ENCODE measurements at regions not wholly inside any gene's neighbourhood (a gene's known extent, or its start where the extent isn't known, plus 50 kb on each side); places are given as distances from the start of the nearest gene placed in this dataset.

GRCh38 chr5:135238622-135239452, 160.2 kb downstream of the MACROH2A1 start:
- TF ChIP-seq EZH2 (IDR thresholded peaks at IDR 0.05; ENCODE audit: low read length) (no peak), CTCF (optimal IDR thresholded peaks at IDR 0.05 in 1 of 3, IDR thresholded peaks at IDR 0.05 in 1 of 3, conservative IDR thresholded peaks at IDR 0.05 in 1 of 3; ENCODE audit: extremely low read depth in 1 of 3, insufficient read depth in 2 of 3, low read length in 3 of 3) (no peak)
